ENCODE measurements at regions not wholly inside any gene's neighbourhood (a gene's known extent, or its start where the extent isn't known, plus 50 kb on each side); places are given as distances from the start of the nearest gene placed in this dataset.

GRCh38 chr3:34200576-34200975, 402.1 kb downstream of the PDCD6IP start:
- no peak for DNase-seq

DNA sequence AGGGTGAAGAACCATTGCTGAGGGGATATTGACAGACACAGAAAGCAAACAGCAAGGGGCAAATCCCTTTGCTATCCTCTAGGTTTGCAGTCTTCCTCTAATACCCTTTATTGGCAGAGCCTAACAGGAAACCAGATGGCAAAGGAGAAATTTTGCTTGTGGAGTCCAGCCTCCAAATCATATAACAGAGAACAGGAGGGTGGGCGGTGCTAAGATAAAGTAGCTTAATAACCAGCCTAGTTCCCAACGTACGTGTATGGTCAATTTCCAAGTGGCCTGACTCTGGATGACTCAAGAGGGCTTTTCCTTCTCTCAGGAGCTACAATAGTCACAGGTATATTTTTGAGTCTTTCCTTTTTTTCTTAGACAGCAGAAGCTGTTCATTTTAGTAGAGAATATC, 404.5 kb downstream of the PDCD6IP start:
- no peak for DNase-seq

DNA sequence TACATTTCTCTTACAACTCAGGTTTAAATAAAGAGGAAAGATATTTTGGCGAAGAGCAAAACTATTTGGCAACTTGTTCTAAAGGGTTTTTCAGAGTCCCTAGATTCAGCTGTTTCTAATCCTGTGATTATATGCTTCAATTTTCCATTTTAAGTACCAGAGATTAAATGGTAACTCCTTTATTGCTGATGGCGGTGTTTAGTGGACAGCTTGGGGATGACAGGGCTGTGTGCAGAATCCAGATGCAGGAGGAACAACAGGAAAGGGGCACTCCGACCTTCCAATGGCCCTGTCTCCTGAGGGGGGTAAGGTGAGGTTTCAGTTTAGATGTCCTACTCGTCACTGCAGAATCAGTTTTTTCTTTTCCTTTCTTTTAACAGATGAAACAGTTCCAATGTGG, 405.0 kb downstream of the PDCD6IP start:
- no peak for DNase-seq

GRCh38 chr3:34207002-34207401, 408.6 kb downstream of the PDCD6IP start:
- no peak for DNase-seq

DNA sequence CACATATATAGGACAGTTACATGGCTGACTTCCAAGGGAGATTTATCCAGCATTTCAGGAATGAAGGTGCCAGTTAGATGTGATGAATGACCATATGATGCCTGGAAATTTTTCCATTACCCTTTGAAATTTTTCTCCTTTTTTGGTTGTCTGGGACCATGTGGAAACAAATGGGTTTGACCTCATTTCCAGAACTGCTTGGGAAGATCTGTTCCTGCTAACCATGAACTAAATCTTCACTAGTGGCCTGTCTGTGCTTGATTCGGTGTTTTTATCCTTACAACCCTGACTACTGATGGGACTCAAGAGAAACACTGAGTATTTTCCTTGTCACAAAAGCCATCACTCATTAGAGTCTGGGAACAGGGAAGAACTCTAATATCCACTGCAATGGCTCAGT, 409.4 kb downstream of the PDCD6IP start:
- DNase-seq: no peak

DNA sequence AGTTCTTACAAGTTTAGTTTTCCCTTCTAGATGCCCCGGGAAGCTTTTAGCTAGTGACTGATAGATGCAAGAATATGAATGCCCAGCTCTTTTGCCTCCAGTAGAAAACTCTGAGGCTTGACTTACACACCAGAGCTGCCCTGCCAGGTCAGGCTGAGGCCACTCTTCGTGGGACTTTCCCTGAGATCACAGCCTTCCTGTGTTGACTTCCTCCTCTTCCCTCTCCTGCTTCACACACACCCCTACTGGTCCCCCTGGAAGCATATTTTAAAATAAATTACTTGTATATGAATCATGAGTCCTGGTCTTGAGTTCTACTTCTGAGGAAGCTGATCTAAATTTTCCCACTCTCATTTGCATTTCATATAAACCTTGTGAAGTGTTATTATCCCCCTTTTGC, 413.7 kb downstream of the PDCD6IP start:
- DNase-seq: no peak

DNA sequence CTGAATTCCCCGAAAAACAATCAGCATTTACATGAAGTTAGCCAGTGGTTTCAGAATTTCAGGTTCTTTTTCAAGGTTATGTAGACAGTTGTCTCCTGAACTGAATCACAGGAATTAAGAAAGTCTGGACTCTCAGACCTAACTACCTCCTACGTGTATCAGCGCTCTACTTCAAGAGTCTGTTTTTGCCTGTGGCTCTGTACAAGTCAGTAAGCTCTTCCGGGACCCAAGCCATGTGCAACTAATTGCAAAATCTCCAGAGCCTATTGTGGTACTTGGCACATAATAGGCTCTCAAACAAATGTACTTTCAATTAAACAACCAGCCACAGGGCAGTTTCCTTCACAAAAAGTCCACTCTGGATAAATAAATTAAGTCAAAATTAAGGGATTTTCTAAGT, 414.2 kb downstream of the PDCD6IP start:
- DNase-seq: no peak

GRCh38 chr3:34213478-34213877, 415.0 kb downstream of the PDCD6IP start:
- DNase-seq: no peak

DNA sequence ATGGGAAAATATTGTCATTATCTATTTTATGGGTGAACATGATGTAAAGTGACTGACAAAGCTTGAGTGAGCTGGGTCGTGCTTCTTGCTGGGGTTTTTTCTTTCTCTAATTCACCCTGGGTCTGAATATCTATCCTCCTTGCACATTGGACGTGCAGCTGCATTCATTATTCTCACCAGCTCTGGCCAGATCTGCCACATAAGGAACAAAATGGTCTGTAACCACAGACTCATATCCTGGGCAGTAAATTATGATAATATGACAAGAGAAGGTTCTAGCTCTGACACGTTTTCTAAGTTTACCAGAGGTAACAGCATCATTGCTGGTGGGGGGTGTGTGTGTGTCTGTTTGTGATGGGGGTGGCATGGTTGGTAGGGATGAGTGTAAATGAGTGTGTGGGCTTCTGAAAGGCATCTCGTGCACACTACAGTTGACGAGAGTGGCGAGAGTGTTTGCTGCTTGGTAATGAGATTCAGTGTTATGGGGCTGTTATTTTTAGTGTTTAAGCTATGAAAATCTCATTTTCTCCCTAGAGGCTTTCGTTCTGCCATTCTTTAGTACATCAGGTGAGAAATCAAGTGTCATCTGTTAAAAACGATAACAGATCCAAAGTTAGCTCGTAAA, 418.4 kb downstream of the PDCD6IP start:
- no peak for DNase-seq

DNA sequence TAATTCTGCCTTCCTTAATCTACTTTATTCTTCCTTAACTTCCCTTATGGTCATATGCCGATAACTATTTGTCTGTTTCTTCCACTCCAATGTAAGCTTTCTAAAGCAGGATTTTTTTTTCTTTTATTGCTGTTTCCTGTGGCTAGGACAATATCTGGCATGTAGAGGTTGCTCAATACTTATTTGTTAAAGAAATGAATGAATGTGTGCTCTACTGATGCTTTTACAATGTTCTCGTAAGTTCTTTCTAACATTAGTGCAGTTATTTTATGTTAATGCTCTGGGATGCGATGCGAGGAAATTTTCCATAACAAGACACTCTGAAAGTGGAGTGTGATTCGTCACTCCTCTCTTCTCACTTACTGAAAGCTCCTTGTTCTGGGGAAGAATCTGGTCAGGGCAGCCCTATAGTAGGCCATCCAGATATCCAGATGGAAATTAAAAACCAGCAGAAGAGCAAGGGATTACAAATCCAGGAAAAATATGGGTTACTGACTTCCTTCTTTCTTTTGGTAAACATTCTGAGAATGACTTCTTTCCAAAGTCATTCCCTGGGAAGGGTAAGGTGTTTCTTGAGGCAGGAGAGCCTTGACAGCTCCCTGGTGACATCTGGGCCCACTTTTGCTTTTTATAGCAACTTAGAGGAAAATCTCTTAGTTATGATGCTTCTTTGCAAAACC, 420.4 kb downstream of the PDCD6IP start:
- no peak for DNase-seq

DNA sequence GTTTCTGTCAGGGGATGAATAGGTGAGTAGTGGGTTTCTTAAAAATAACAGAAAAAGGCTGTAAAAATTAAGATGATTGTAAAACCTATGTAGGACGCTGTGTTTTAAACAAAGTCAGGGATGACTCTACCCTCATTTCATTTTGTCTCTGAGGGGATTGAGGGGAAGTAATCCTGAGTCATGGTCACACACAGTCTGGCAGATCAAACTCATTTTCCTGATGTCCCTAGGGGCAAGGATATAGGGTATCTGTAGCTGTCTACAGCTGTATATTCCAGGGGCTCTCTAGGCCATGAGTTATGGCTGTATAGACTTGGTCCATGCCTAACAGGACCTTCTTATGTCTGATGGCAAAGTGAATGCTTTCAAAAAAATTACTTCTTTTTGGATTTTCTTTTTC, 421.1 kb downstream of the PDCD6IP start:
- no peak for DNase-seq

DNA sequence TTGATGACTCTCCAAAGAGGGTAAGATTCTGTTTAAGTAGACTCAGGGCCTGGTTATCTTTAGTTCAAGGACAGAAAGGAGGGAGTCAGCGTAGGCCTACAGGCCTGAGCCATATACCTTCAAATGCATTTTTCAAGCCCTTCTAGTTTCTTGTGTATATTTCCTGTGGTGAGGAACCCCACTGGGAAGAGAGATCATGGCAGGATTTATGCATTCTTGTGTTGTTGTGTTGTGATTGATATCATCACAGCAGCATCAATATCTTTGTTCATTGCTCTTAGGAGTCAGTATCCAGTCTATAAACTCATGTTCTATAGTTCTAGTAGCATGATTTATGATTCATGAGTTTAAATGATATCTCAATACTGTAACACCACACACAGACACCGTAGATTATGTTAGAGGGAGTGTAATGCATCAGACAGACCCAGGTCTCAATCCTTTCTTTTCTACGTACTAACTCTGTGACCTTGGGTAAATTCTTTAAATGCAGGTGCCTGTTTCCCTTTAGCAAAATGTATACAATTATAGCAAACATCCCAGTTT, 427.5 kb downstream of the PDCD6IP start:
- no peak for DNase-seq

- DNase-seq: no peak
These were observed 431.4 kb downstream of the PDCD6IP start for GRCh38 chr3:34229876-34230275.

DNA sequence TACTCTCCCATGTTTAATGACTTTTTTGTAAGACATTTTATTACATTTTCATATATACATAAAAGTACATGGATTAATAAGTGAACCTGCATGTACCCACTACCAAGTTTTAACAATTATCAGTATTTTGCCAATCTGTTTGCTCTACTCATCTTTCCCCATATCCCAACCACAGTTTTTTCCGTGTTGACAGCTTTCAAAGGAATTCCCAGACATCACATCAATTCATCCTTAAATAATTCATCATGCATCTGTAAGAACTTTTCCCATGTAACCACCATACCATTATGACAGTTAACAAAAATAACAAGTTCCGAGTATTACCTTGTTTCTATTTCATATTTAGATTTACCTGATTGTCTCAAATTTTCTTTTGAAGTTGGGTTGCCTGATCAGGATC, 436.7 kb downstream of the PDCD6IP start:
- DNase-seq: no peak

- no peak for DNase-seq
These were observed 439.5 kb downstream of the PDCD6IP start for GRCh38 chr3:34237946-34238345.

DNA sequence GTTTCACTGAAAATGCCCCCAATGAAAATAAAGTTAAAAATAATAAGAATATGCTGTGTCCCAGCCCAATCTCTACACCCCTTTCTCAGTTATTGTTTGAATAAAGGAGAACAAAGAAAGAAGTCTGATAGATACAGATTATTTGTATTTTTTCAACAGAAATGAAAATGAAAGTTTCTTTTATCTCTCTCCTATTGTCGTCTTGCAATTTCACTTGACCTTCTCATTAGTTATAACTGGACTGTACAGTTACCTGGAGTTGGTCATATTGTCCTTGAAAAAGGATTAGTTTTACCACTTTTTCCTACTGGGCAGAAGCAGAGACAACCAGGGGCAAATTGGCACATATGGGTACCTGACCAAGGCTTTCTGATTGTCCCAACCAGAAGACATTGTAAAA, 440.0 kb downstream of the PDCD6IP start:
- no peak for DNase-seq

- no peak for DNase-seq
These were observed 440.9 kb downstream of the PDCD6IP start for GRCh38 chr3:34239287-34239686.

DNA sequence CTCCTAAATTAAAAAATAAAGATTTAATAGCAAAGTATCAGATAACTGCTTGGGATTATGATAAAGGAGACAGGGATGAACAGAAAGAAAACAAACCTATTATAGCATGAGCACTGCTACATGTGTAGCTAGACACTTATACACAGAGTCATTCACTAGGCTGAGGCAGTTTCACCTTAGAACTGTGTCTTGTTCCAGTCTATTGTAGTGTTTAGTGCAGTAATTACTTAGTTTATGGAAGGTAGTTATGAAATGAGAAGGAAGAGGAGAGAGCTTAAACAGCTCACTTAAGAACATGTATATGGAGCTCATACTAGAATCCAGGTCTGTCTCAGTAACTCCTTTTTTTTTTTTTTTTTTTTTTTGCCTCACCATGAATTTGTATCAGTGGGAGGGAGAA, 441.4 kb downstream of the PDCD6IP start:
- no peak for DNase-seq

GRCh38 chr3:34247401-34247800, 449.0 kb downstream of the PDCD6IP start:
- no peak for DNase-seq

DNA sequence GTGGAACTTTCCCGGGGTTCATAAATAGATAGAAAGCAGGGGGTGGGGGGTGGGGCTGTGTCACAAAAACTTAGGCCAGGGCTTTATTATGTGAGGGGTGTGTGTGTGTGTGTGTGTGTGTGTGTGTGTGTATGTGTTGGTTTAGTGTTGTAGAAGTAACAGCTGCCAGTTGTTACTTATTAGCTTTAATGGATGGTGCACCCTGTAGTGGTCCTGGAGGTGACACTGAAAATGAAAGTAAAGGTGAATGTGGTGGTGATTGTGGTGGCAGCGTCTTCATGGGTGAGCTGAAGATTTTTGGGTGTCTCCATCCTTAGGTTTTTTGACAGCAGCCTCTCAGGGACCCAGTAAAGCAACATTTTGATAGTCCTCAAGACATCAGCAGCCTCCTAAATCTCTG, 449.9 kb downstream of the PDCD6IP start:
- no peak for DNase-seq

GRCh38 chr3:34254285-34254684, 455.9 kb downstream of the PDCD6IP start:
- DNase-seq: no peak

- no peak for DNase-seq
These were observed 457.6 kb downstream of the PDCD6IP start for GRCh38 chr3:34256021-34256420.

DNA sequence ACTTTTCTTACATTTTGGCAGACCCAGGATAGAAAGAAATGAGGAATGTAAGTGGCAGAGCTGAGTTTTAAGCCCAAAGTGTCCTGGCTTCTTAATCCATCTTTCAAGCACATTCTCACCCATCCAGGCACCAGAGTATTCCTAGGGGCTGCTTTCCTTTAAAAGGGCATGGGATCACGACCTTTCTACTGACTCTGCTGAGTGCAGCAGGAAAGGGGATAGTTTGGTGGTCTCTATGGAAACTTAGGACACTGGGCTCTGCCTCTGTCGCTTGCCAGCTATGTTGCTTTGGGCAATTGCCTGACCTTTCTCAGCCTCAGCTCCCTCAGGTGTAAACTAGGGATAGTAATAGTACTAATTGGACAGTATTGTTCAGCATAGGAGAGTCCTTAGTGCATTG, 458.4 kb downstream of the PDCD6IP start:
- no peak for DNase-seq

GRCh38 chr3:34258271-34258998, 460.0 kb downstream of the PDCD6IP start:
- no peak for DNase-seq

Data from GOT3 (cell line).